SK-N-SH (cell line): ENCODE measurements at regions not wholly inside any gene's neighbourhood (a gene's known extent, or its start where the extent isn't known, plus 50 kb on each side); places are given as distances from the start of the nearest gene placed in this dataset.

Source experiments
- CTCF ChIA-PET: fragments of 300-600, 350-600 bp; formaldehyde crosslinking; extraction: SDS; loops from one replicate; lab custom pipeline; 2021; lab: Yijun Ruan, JAX
- POLR2A ChIA-PET: fragments of 350-600 bp; sonication (Branson Sonifier 250); formaldehyde crosslinking; extraction: SDS; loops from one replicate; lab custom pipeline; 2020; ENCODE audit warnings: antibody characterized with exemption, inconsistent platforms; lab: Yijun Ruan, JAX
- DNase-seq: peaks from one replicate; pipeline ENCODE4 v3.0.0; 2012
- H2AFZ ChIP-seq: fragments of 200-600 bp; sonication (generic); 2 replicates; pipeline ENCODE4 v1.8.1; 2016; ENCODE audit warnings: antibody characterized with exemption, mild to moderate bottlenecking, low read depth
- H3F3A ChIP-seq: fragments of 200-600 bp; sonication (generic); replicated peaks from 2 replicates; pipeline ENCODE3; 2016; ENCODE audit warnings: antibody characterized with exemption, mild to moderate bottlenecking; ENCODE audit not compliant: insufficient read depth
- H3K27ac ChIP-seq, 2 experiments: fragments of 200-500 bp in 1 of 2; fragments of 200-600 bp in 1 of 2; sonication (Bioruptor generic) in 1 of 2; sonication (generic), shearing (Covaris generic) in 1 of 2; 2 replicates each; pipeline versions ENCODE4 v1.5.1 to v1.6.1; 2014 to 2016; ENCODE audit warnings: low read depth in 2 of 2, inconsistent platforms in 1 of 2, low read length in 1 of 2, mild to moderate bottlenecking in 1 of 2, mixed read lengths in 1 of 2
- H3K27me3 ChIP-seq: fragments of 200-600 bp; sonication (generic), shearing (Covaris generic); 2 replicates; pipeline ENCODE4 v1.6.1; 2016; ENCODE audit warnings: mixed run types; ENCODE audit not compliant: insufficient read depth
- H3K36me3 ChIP-seq, 2 experiments: fragments of 200-500 bp in 1 of 2; fragments of 200-600 bp in 1 of 2; sonication (Bioruptor generic) in 1 of 2; sonication (generic) in 1 of 2; replicated peaks in 1 of 2; 2 replicates each; pipeline versions ENCODE3 to v1.5.1; 2014 to 2016; ENCODE audit warnings: low read length in 1 of 2, mild to moderate bottlenecking in 1 of 2; ENCODE audit not compliant: insufficient read depth in 2 of 2, control insufficient read depth in 1 of 2
- H3K4me1 ChIP-seq, 2 experiments: fragments of 200-500 bp in 1 of 2; fragments of 200-600 bp in 1 of 2; sonication (Bioruptor generic) in 1 of 2; sonication (generic), shearing (Covaris generic) in 1 of 2; 2 replicates each; pipeline versions ENCODE4 v1.5.1 to v1.6.1; 2014 to 2016; ENCODE audit warnings: low read depth in 1 of 2, low read length in 1 of 2, mixed run types in 1 of 2; ENCODE audit not compliant: insufficient read depth in 2 of 2, control insufficient read depth in 1 of 2
- H3K4me2 ChIP-seq: fragments of 200-600 bp; sonication (generic), shearing (Covaris generic); 2 replicates; pipeline ENCODE4 v1.6.1; 2017; ENCODE audit warnings: mixed run types
- H3K4me3 ChIP-seq, 2 experiments: fragments of 200-500 bp in 1 of 2; fragments of 200-600 bp in 1 of 2; sonication (Bioruptor generic) in 1 of 2; sonication (generic), shearing (Covaris generic) in 1 of 2; 2 replicates each; pipeline versions ENCODE4 v1.5.1 to v1.8.1; 2014 to 2016; ENCODE audit warnings: low read depth in 2 of 2, inconsistent platforms in 1 of 2, low read length in 1 of 2, mild to moderate bottlenecking in 1 of 2, mixed read lengths in 1 of 2, moderate library complexity in 1 of 2
- H3K79me2 ChIP-seq: fragments of 200-600 bp; sonication (generic); 2 replicates; pipeline ENCODE4 v1.8.1; 2017; ENCODE audit warnings: mild to moderate bottlenecking; ENCODE audit not compliant: insufficient read depth
- H3K9ac ChIP-seq: fragments of 200-600 bp; sonication (generic); 2 replicates; pipeline ENCODE4 v1.6.1; 2017; ENCODE audit warnings: mixed run types
- H3K9me2 ChIP-seq: fragments of 200-600 bp; sonication (generic); 2 replicates; pipeline ENCODE4 v1.6.1; 2017; ENCODE audit warnings: mixed run types
- H3K9me3 ChIP-seq: fragments of 200-600 bp; sonication (generic); 2 replicates; pipeline ENCODE4 v1.6.1; 2017; ENCODE audit warnings: mixed run types, mild to moderate bottlenecking, moderate library complexity
- H4K20me1 ChIP-seq: fragments of 200-600 bp; sonication (generic); 2 replicates; pipeline ENCODE4 v1.6.1; 2017; ENCODE audit warnings: mild to moderate bottlenecking, mixed run types; ENCODE audit not compliant: insufficient read depth
- EZH2phosphoT487 ChIP-seq: fragments of 200-600 bp; sonication (generic); IDR thresholded peaks from 2 replicates; pipeline ENCODE4 v1.6.1; 2017; ENCODE audit warnings: low read depth, mixed run types, mild to moderate bottlenecking, antibody characterized with exemption, moderate library complexity, borderline replicate concordance
- FOSL2 ChIP-seq: IDR thresholded peaks from 2 replicates; pipeline ENCODE4 v1.4.0; 2012; ENCODE audit warnings: low read depth, mild to moderate bottlenecking, moderate library complexity, borderline replicate concordance
- GABPA ChIP-seq: IDR thresholded peaks from 2 replicates; pipeline ENCODE4 v1.4.0; 2012; ENCODE audit warnings: low read depth, mild to moderate bottlenecking
- GATA2 ChIP-seq: sonication (generic); formaldehyde crosslinking; IDR thresholded peaks from 2 replicates; pipeline ENCODE4 v1.5.0; 2020; ENCODE audit warnings: mild to moderate bottlenecking, missing genetic modification reagents
- JUND ChIP-seq: IDR thresholded peaks from 2 replicates; pipeline ENCODE4 v1.4.0; 2012
- POLR2AphosphoS5 ChIP-seq: IDR thresholded peaks from 2 replicates; pipeline ENCODE4 v1.6.1; 2012; ENCODE audit warnings: low read depth, low read length
- RXRA ChIP-seq: IDR thresholded peaks from 2 replicates; pipeline ENCODE4 v1.4.0; 2012; ENCODE audit warnings: low read depth, mild to moderate bottlenecking, borderline replicate concordance
- SIN3A ChIP-seq: IDR thresholded peaks from 2 replicates; pipeline ENCODE4 v1.6.1; 2012; ENCODE audit warnings: low read depth, mild to moderate bottlenecking, low read length, moderate library complexity, borderline replicate concordance
- TAF1 ChIP-seq: IDR thresholded peaks from 2 replicates; pipeline ENCODE4 v1.6.1; 2012; ENCODE audit warnings: low read depth, mild to moderate bottlenecking, low read length, moderate library complexity, borderline replicate concordance
- TCF12 ChIP-seq: IDR thresholded peaks from 2 replicates; pipeline ENCODE4 v1.4.0; 2012
- WGBS: methylation state at CpG from one replicate; pipeline ENCODE4 v1.1.6; 2017; ENCODE audit warnings: low lambda C conversion rate; 5-methylcytosine and 5-hydroxymethylcytosine counted together
- TF ChIP-seq, protein P1 (sequence below): fragments of 200-600 bp; sonication (generic); IDR thresholded peaks from 2 replicates; pipeline ENCODE4 v1.6.1; 2017; ENCODE audit warnings: antibody characterized with exemption, mild to moderate bottlenecking, moderate library complexity
- TF ChIP-seq, protein P2 (sequence below): fragments of 150-350 bp; IDR thresholded peaks from 2 replicates; pipeline ENCODE4 v1.6.1; 2016; ENCODE audit warnings: mild to moderate bottlenecking, low read depth, low read length
- TF ChIP-seq, protein P3 (sequence below): fragments of 150-350 bp; IDR thresholded peaks from 2 replicates; pipeline ENCODE4 v1.6.1; 2017; ENCODE audit warnings: antibody characterized with exemption, low read length, low read depth, borderline replicate concordance
- TF ChIP-seq, protein P4 (sequence below): IDR thresholded peaks from 2 replicates; pipeline ENCODE4 v1.4.0; 2012; ENCODE audit warnings: low read depth, borderline replicate concordance

DNA sequence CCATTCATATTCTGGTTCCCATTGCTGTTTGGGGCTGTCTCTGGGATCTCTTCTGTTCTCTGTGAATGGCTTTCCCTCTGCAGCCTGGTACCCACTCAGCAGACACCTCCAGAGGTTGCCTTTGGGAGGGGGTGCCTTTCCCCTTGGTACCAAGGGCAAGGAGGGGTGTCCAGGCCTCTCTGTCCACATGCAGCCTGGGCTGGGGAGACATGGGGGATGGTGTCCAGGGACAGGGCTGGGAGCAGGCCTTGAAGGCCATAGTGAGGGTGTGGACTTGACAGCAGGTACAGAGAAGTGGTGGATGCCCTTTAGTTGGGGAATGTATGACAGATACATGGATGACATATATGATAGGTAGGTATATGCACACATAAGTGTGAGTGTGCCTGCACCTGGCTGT is 83.7 kb downstream of the PLXNA1 start (continued):
- TF ChIP-seq, protein P1, sequence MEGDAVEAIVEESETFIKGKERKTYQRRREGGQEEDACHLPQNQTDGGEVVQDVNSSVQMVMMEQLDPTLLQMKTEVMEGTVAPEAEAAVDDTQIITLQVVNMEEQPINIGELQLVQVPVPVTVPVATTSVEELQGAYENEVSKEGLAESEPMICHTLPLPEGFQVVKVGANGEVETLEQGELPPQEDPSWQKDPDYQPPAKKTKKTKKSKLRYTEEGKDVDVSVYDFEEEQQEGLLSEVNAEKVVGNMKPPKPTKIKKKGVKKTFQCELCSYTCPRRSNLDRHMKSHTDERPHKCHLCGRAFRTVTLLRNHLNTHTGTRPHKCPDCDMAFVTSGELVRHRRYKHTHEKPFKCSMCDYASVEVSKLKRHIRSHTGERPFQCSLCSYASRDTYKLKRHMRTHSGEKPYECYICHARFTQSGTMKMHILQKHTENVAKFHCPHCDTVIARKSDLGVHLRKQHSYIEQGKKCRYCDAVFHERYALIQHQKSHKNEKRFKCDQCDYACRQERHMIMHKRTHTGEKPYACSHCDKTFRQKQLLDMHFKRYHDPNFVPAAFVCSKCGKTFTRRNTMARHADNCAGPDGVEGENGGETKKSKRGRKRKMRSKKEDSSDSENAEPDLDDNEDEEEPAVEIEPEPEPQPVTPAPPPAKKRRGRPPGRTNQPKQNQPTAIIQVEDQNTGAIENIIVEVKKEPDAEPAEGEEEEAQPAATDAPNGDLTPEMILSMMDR, result no peak

DNA sequence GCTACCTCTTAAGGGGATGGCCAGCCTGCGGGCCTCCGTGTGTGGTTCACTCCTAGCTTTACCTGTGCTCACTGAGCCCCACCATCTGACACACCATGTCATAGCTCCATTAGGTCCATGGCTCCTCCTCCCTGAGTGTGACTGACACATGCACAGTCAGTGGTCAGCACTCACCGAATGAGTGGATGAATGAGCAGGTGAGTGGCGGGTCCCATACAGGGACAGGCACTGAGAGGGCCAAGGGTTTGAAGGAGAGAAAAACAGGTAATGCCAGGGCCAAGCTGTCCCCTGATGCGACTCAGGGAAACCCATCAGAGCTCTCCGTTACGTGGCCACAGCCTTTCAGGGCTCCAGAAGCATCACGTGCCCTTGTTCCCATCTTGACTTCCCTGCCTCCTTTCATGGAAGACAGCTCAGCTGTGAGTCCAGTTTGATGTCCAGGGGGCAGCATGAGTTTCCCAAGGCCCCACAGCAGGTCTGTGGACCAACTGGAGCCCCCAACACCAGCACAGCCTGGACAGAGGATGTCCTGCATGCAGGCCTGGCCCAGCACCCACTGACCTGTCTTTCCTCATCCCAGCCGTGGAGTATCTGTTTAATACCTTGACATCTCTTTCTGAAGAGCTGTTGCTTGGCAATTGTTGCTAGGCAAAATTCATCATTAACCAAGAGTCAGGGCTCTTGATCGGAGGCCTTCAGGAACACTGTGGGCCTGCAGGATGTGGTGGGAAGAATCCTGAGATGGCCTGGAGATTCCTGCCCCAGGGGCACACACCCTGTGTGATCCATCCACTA is 84.4 kb downstream of the PLXNA1 start:
- Histone ChIP-seq H3K27ac (no peak overlapping the region), H3F3A (no peaks in the 10 kb centered on the region), H3K4me2 (no peak overlapping the region), H3K4me3 (no peak overlapping the region), H3K79me2 (no peaks in the 10 kb centered on the region), H4K20me1 (no peaks in the 10 kb centered on the region), H3K36me3 (no peaks in the 10 kb centered on the region), H3K27me3 (no peaks in the 10 kb centered on the region), H2AFZ (no peak overlapping the region), H3K9ac (no peak overlapping the region), H3K9me3 (no peaks in the 10 kb centered on the region), H3K4me1 (peaks cover 0 to 10% of the 10 kb centered on the region in 2 experiments; a peak in 1 of 4 replicates), H3K9me2 (no peaks in the 10 kb centered on the region)
- no peak for DNase-seq
- POLR2A ChIA-PET, result no interaction called here
- WGBS, result 81% methylated on average over 6 of the region's 10 CpGs
- CTCF ChIA-PET, result interaction anchor here (1.0 to 1.1 kb wide), 2 partner anchors 22 to 476 kb away, joined by 3 read pairs; no protein-coding TSS in a partner anchor
- TF ChIP-seq TAF1 (no peak), EZH2phosphoT487 (no peak), TCF12 (no peak), GATA2 (CRISPR knock-in tag) (no peak), GABPA (no peak), SIN3A (no peak), POLR2AphosphoS5 (no peak), JUND (no peak), RXRA (no peak), FOSL2 (no peak)
- TF ChIP-seq, protein P2, sequence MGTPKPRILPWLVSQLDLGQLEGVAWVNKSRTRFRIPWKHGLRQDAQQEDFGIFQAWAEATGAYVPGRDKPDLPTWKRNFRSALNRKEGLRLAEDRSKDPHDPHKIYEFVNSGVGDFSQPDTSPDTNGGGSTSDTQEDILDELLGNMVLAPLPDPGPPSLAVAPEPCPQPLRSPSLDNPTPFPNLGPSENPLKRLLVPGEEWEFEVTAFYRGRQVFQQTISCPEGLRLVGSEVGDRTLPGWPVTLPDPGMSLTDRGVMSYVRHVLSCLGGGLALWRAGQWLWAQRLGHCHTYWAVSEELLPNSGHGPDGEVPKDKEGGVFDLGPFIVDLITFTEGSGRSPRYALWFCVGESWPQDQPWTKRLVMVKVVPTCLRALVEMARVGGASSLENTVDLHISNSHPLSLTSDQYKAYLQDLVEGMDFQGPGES, result no peak
- TF ChIP-seq, protein P3, sequence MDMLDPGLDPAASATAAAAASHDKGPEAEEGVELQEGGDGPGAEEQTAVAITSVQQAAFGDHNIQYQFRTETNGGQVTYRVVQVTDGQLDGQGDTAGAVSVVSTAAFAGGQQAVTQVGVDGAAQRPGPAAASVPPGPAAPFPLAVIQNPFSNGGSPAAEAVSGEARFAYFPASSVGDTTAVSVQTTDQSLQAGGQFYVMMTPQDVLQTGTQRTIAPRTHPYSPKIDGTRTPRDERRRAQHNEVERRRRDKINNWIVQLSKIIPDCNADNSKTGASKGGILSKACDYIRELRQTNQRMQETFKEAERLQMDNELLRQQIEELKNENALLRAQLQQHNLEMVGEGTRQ, result no peak
- TF ChIP-seq, protein P4, sequence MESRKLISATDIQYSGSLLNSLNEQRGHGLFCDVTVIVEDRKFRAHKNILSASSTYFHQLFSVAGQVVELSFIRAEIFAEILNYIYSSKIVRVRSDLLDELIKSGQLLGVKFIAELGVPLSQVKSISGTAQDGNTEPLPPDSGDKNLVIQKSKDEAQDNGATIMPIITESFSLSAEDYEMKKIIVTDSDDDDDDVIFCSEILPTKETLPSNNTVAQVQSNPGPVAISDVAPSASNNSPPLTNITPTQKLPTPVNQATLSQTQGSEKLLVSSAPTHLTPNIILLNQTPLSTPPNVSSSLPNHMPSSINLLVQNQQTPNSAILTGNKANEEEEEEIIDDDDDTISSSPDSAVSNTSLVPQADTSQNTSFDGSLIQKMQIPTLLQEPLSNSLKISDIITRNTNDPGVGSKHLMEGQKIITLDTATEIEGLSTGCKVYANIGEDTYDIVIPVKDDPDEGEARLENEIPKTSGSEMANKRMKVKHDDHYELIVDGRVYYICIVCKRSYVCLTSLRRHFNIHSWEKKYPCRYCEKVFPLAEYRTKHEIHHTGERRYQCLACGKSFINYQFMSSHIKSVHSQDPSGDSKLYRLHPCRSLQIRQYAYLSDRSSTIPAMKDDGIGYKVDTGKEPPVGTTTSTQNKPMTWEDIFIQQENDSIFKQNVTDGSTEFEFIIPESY, result no peak
